ENCODE measurements at regions not wholly inside any gene's neighbourhood (a gene's known extent, or its start where the extent isn't known, plus 50 kb on each side); places are given as distances from the start of the nearest gene placed in this dataset.

GRCh38 chr10:57741751-57742150, 525.9 kb downstream of the IPMK start:
- Histone ChIP-seq H3K4me1 (ENCODE audit: insufficient read depth) (no peaks in the 10 kb centered on the region), H3K27ac (no peak overlapping the region), H3K79me2 (no peaks in the 10 kb centered on the region), H3K4me2 (no peak overlapping the region), H4K20me1 (ENCODE audit: insufficient read depth, poor library complexity, severe bottlenecking) (no peaks in the 10 kb centered on the region), H3K9me3 (ENCODE audit: low read depth) (no peaks in the 10 kb centered on the region), H3K9me2 (replicated peaks; ENCODE audit: insufficient read depth) (no peaks in the 10 kb centered on the region), H3K4me3 (no peak overlapping the region), H2AFZ (no peak overlapping the region), H3K36me3 (replicated peaks; ENCODE audit: insufficient read depth, low read depth) (no peaks in the 10 kb centered on the region), H3K27me3 (no peaks in the 10 kb centered on the region)
- no peak for DNase-seq (ENCODE audit: low spot score)
- TF ChIP-seq EZH2phosphoT487 (IDR thresholded peaks at IDR 0.05; ENCODE audit: low read depth, severe bottlenecking, unreplicated experiment): no peak
- TF ChIP-seq CTCF (IDR thresholded peaks at IDR 0.05; ENCODE audit: poor library complexity): no peak
- no peak for TF ChIP-seq EZH2 (IDR thresholded peaks at IDR 0.05; ENCODE audit: borderline replicate concordance)
- 94% methylated on average over 3 of the region's 3 CpGs for WGBS (ENCODE audit: low lambda C conversion rate, missing lambda C conversion rate)

DNA sequence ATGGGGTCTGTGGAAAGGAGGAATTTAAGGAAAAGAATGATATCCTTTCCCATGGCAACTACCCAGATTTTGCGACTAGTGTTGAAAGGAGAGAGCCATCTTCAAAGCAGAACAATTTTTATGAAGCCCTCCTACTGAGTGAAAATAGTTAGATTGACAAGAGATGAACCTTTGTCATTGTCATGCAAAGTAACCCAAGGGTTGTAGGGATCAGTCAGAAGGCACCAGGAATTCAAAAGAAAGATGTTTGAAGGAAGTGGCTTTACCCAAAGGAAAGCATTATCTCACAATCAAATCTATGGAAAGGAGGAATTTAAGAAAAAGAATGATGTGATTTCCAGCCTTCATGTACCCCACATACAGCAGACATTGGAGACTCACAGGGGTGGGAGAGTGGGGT, 544.4 kb downstream of the IPMK start:
- no peaks in the 10 kb centered on the region for H3K36me3 ChIP-seq (replicated peaks; ENCODE audit: insufficient read depth, low read depth)
- no peaks in the 10 kb centered on the region for H3K9me2 ChIP-seq (replicated peaks; ENCODE audit: insufficient read depth)
- no peaks in the 10 kb centered on the region for H3K9me3 ChIP-seq (ENCODE audit: low read depth)
- H3K27ac ChIP-seq: no peak overlapping the region
- TF ChIP-seq EZH2phosphoT487 (IDR thresholded peaks at IDR 0.05; ENCODE audit: low read depth, severe bottlenecking, unreplicated experiment) (no peak), CTCF (IDR thresholded peaks at IDR 0.05; ENCODE audit: poor library complexity) (no peak), EZH2 (IDR thresholded peaks at IDR 0.05; ENCODE audit: borderline replicate concordance) (no peak)
- no peaks in the 10 kb centered on the region for H3K4me1 ChIP-seq (ENCODE audit: insufficient read depth)
- H2AFZ ChIP-seq: no peak overlapping the region
- WGBS (ENCODE audit: low lambda C conversion rate, missing lambda C conversion rate): 86% methylated on average over 1 of the region's 1 CpG
- no peaks in the 10 kb centered on the region for H3K27me3 ChIP-seq
- H3K79me2 ChIP-seq: no peaks in the 10 kb centered on the region
- no peak overlapping the region for H3K4me2 ChIP-seq
- no peak overlapping the region for H3K4me3 ChIP-seq
- no peak for DNase-seq (ENCODE audit: low spot score)
- no peaks in the 10 kb centered on the region for H4K20me1 ChIP-seq (ENCODE audit: insufficient read depth, poor library complexity, severe bottlenecking)

DNA sequence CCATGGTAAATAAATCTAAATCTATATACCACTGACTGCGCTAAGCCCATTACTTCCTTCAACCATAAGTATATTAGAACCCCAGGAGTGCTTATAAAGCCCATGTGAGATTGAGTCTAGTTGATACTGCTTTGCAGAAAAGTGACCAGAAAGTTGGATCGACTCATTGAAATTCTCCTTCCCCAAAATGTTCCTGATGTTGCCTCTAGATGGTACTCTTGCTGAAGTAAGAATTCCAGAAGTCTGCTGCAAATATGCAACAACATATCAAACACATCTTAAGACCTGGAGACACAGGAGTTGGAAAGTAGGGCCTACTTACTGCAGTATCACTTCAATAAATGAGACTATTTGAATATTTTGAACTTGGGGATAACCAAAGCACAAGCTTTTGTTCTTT, 550.8 kb downstream of the IPMK start:
- H4K20me1 ChIP-seq (ENCODE audit: insufficient read depth, poor library complexity, severe bottlenecking): no peaks in the 10 kb centered on the region
- H3K9me3 ChIP-seq (ENCODE audit: low read depth): no peaks in the 10 kb centered on the region
- no peaks in the 10 kb centered on the region for H3K9me2 ChIP-seq (replicated peaks; ENCODE audit: insufficient read depth)
- no peak for TF ChIP-seq EZH2phosphoT487 (IDR thresholded peaks at IDR 0.05; ENCODE audit: low read depth, severe bottlenecking, unreplicated experiment)
- peak; percentile 58 for TF ChIP-seq CTCF (IDR thresholded peaks at IDR 0.05; ENCODE audit: poor library complexity)
- H3K4me2 ChIP-seq: no peak overlapping the region
- H3K36me3 ChIP-seq (replicated peaks; ENCODE audit: insufficient read depth, low read depth): no peaks in the 10 kb centered on the region
- 68% methylated on average over 2 of the region's 2 CpGs for WGBS (ENCODE audit: low lambda C conversion rate, missing lambda C conversion rate)
- no peaks in the 10 kb centered on the region for H3K79me2 ChIP-seq
- no peaks in the 10 kb centered on the region for H3K27me3 ChIP-seq
- no peak overlapping the region for H3K4me3 ChIP-seq
- H3K4me1 ChIP-seq (ENCODE audit: insufficient read depth): no peaks in the 10 kb centered on the region
- no peak overlapping the region for H3K27ac ChIP-seq
- peak; percentile 25 for DNase-seq (ENCODE audit: low spot score)
- no peak overlapping the region for H2AFZ ChIP-seq

DNA sequence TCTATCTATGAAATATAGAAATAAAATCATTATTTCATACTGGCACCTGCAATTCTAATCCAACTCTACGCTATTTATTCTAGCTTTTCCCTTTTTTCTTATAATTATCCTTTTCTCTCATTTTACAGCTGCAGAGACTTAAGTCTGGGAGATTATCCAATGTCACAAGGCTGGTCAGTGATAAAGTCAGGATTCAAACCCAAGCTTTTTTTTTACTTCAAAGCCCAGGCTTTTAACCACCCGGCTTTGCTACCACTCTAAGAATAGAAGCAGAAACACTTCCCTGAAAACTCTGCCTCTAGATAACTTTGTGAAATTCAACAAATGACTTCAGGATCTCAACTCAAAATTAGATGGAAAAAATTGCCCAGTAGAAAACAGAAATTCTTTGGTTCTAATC, 552.5 kb downstream of the IPMK start:
- DNase-seq (ENCODE audit: low spot score): no peak
- no peak overlapping the region for H3K27ac ChIP-seq

More for the DNA sequence above, 552.5 kb downstream of the IPMK start:
- no peaks in the 10 kb centered on the region for H3K36me3 ChIP-seq (replicated peaks; ENCODE audit: insufficient read depth, low read depth)
- no peak overlapping the region for H3K4me3 ChIP-seq
- no peak overlapping the region for H2AFZ ChIP-seq
- no peaks in the 10 kb centered on the region for H3K9me2 ChIP-seq (replicated peaks; ENCODE audit: insufficient read depth)
- no peak overlapping the region for H3K4me2 ChIP-seq
- TF ChIP-seq CTCF (IDR thresholded peaks at IDR 0.05; ENCODE audit: poor library complexity) (no peak), EZH2 (IDR thresholded peaks at IDR 0.05; ENCODE audit: borderline replicate concordance) (no peak), EZH2phosphoT487 (IDR thresholded peaks at IDR 0.05; ENCODE audit: low read depth, severe bottlenecking, unreplicated experiment) (no peak)
- H3K4me1 ChIP-seq (ENCODE audit: insufficient read depth): no peaks in the 10 kb centered on the region
- 36% methylated on average over 2 of the region's 2 CpGs for WGBS (ENCODE audit: low lambda C conversion rate, missing lambda C conversion rate)
- no peaks in the 10 kb centered on the region for H3K9me3 ChIP-seq (ENCODE audit: low read depth)
- no peaks in the 10 kb centered on the region for H4K20me1 ChIP-seq (ENCODE audit: insufficient read depth, poor library complexity, severe bottlenecking)
- H3K79me2 ChIP-seq: no peaks in the 10 kb centered on the region
- no peaks in the 10 kb centered on the region for H3K27me3 ChIP-seq

Measured in hepatocyte (in vitro differentiated cells).